Endothelial cell (in vitro differentiated cells): ENCODE measurements at regions not wholly inside any gene's neighbourhood (a gene's known extent, or its start where the extent isn't known, plus 50 kb on each side); places are given as distances from the start of the nearest gene placed in this dataset.

Source experiments
- DNase-seq: peaks from one replicate; pipeline ENCODE4 v3.0.0; 2021; ENCODE audit warnings: low spot score
- H3K27ac Mint-ChIP-seq: one replicate; pipeline ENCODE4 v1.8.0; 2021; ENCODE audit warnings: mixed read lengths, inconsistent platforms; ENCODE audit not compliant: unreplicated experiment
- H3K27me3 Mint-ChIP-seq: one replicate; pipeline ENCODE4 v1.8.0; 2021; ENCODE audit warnings: mild to moderate bottlenecking, moderate library complexity, mixed read lengths, inconsistent platforms; ENCODE audit not compliant: unreplicated experiment
- H3K36me3 Mint-ChIP-seq: one replicate; pipeline ENCODE4 v1.8.0; 2021; ENCODE audit warnings: mild to moderate bottlenecking, low read depth, mixed read lengths, inconsistent platforms; ENCODE audit not compliant: unreplicated experiment
- H3K4me1 Mint-ChIP-seq: one replicate; pipeline ENCODE4 v1.8.0; 2021; ENCODE audit warnings: mild to moderate bottlenecking, mixed read lengths, inconsistent platforms; ENCODE audit not compliant: unreplicated experiment
- H3K4me3 Mint-ChIP-seq: one replicate; pipeline ENCODE4 v1.8.0; 2021; ENCODE audit warnings: mild to moderate bottlenecking, mixed read lengths, inconsistent platforms; ENCODE audit not compliant: unreplicated experiment
- H3K9me3 Mint-ChIP-seq: one replicate; pipeline ENCODE4 v1.8.0; 2021; ENCODE audit warnings: mixed read lengths, inconsistent platforms; ENCODE audit not compliant: unreplicated experiment
- TF ChIP-seq, protein P1 (sequence below): fragments of 200-600 bp; sonication (generic); IDR thresholded peaks from one replicate; pipeline ENCODE4 v1.5.0; 2021; ENCODE audit warnings: antibody characterized with exemption; ENCODE audit not compliant: unreplicated experiment

DNA sequence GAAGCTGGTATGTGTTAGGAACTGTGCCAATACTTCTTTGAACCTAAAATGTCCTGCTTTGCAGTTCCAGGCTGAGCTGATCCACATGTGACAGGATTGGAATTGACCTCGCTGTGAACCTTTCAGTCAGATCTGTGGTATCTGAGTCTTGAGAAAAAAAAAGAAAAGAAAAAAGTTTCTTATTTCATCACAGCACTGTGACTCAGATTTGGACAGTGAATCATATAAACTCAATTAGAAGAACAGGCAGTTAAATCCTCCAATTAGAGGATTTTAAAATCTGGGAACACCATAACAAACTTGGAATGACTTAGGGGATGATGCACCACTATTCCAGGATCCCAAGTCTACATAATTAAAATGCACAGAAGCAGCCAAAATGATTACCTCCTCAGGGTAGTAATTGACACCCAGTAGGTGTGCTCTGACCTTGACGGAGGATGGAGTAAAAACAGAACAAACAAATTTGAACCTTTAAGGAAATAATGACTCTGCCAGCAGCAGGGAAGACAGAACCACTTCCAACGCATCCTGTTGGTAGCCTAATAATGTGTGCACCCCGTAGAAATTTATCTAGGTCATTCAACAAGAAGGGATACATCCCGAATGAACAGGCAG is 57.8 kb upstream of the RAI14 start:
- peaks cover 3% of the 10 kb centered on the region for H3K4me1 Mint-ChIP-seq
- no peaks in the 10 kb centered on the region for H3K36me3 Mint-ChIP-seq
- DNase-seq, result no peak
- peaks cover 1% of the 10 kb centered on the region for H3K27me3 Mint-ChIP-seq
- no peaks in the 10 kb centered on the region for H3K9me3 Mint-ChIP-seq
- H3K27ac Mint-ChIP-seq, result no peak overlapping the region
- no peak overlapping the region for H3K4me3 Mint-ChIP-seq
- TF ChIP-seq, protein P1, sequence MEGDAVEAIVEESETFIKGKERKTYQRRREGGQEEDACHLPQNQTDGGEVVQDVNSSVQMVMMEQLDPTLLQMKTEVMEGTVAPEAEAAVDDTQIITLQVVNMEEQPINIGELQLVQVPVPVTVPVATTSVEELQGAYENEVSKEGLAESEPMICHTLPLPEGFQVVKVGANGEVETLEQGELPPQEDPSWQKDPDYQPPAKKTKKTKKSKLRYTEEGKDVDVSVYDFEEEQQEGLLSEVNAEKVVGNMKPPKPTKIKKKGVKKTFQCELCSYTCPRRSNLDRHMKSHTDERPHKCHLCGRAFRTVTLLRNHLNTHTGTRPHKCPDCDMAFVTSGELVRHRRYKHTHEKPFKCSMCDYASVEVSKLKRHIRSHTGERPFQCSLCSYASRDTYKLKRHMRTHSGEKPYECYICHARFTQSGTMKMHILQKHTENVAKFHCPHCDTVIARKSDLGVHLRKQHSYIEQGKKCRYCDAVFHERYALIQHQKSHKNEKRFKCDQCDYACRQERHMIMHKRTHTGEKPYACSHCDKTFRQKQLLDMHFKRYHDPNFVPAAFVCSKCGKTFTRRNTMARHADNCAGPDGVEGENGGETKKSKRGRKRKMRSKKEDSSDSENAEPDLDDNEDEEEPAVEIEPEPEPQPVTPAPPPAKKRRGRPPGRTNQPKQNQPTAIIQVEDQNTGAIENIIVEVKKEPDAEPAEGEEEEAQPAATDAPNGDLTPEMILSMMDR, result no peak

DNA sequence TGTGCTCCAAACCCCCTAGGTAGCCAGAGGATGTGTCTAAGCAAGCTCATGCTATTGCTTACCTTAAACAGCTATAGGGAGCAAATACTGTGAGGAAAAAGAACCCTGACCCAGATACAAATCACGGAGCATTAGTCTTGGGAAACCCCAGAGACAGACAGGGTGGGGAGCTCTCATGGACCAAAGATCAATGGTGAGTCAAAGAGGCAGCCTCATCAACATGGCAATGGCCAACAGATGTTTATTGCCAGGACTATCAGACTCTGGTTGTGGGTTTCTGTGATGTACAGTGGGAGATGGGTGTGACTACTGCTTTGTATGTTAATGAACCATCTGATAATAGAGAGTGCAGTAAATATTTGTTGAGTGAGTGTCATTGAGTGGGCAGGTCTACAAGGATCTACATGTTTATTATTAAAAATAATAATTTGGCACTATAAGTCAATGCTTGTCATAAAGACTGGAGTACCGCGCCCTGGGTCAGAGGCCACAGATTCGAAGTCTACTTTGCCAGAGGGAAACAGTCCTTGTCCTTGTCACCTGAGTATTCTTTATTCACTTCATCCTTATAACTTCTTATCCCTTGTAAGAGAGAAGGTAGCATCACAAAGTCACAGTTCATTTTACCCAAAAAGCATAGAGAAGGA is 56.5 kb upstream of the RAI14 start:
- peaks cover 3% of the 10 kb centered on the region for H3K4me1 Mint-ChIP-seq
- TF ChIP-seq, protein P1, result no peak
- no peaks in the 10 kb centered on the region for H3K9me3 Mint-ChIP-seq
- no peaks in the 10 kb centered on the region for H3K36me3 Mint-ChIP-seq
- H3K27ac Mint-ChIP-seq, result no peak overlapping the region
- no peak for DNase-seq
- H3K27me3 Mint-ChIP-seq, result peaks cover 1% of the 10 kb centered on the region
- H3K4me3 Mint-ChIP-seq, result no peak overlapping the region

DNA sequence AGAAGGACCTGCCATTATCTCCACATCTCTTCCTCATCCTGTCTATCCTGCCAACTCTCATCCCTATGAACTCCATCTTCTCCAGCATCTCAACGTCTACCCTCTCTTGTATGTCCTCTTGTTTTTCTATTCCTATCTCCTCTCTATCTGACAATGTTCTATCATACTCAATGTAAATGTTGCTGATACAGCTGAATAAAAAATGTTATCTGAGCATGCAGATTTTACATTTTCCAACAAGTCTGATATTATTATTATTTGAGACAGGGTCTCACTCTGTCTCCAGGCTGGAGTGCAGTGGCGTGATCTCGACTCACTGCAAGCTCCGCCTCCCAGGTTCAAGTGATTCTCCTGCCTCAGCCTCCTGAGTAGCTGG is 56.0 kb upstream of the RAI14 start:
- Mint-ChIP-seq H3K4me1 (peaks cover 3% of the 10 kb centered on the region), H3K9me3 (no peaks in the 10 kb centered on the region), H3K4me3 (no peak overlapping the region), H3K36me3 (no peaks in the 10 kb centered on the region), H3K27ac (no peak overlapping the region), H3K27me3 (peaks cover 1% of the 10 kb centered on the region)
- TF ChIP-seq, protein P1, result no peak
- no peak for DNase-seq

DNA sequence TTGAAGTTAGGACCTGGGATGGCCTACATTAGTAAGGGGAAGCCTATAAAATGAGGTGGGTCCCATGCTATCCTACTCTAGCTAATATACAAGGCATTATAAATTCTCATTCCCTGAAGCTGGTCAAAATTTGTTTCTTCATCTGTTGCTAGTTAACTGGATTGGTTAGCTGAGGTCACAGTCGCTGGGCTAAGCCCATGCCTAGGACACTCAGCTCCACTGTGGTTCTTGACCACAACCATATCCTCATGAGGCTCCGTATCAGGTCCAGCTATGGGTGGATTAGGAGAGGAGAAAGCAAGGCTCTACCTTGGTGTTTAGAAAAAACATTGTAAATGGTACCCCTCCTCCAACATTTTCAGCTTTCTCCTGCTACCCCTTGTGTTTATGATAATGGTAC is 52.8 kb upstream of the RAI14 start:
- TF ChIP-seq, protein P1, result no peak
- Mint-ChIP-seq H3K27ac (no peak overlapping the region), H3K27me3 (no peaks in the 10 kb centered on the region), H3K4me3 (no peak overlapping the region), H3K9me3 (no peaks in the 10 kb centered on the region), H3K36me3 (no peaks in the 10 kb centered on the region), H3K4me1 (no peaks in the 10 kb centered on the region)
- no peak for DNase-seq

DNA sequence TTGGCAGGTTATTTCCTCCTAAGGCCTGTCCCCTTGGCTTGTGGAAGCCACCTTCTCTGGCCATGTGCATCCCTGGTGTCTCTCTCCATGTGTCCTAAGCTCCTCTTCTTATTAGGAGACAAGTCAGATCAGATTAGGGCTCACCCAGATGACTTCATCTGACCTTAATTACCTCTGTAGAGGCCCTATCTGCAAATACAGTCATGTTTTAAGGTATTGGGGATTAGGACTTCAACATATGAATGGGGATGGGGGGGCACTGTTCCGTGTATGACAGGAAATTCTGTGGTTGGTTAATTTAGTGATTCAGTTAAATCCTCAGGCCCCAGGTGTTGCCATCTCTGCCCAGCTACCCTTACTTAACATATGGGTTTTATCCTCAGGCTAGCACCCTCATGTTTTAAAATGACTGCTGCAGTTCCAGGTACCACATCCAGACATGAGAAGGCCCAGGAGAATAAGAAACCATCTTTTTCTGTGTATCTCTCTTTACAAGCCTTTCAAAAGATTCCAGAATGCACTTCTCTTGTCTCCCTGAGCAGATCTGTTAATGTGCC is 51.9 kb upstream of the RAI14 start:
- TF ChIP-seq, protein P1, result no peak
- DNase-seq, result no peak
- Mint-ChIP-seq H3K27ac (no peak overlapping the region), H3K36me3 (no peaks in the 10 kb centered on the region), H3K4me1 (no peaks in the 10 kb centered on the region), H3K9me3 (no peaks in the 10 kb centered on the region), H3K27me3 (no peaks in the 10 kb centered on the region), H3K4me3 (no peak overlapping the region)
